ENCODE measurements at regions not wholly inside any gene's neighbourhood (a gene's known extent, or its start where the extent isn't known, plus 50 kb on each side); places are given as distances from the start of the nearest gene placed in this dataset.

DNA sequence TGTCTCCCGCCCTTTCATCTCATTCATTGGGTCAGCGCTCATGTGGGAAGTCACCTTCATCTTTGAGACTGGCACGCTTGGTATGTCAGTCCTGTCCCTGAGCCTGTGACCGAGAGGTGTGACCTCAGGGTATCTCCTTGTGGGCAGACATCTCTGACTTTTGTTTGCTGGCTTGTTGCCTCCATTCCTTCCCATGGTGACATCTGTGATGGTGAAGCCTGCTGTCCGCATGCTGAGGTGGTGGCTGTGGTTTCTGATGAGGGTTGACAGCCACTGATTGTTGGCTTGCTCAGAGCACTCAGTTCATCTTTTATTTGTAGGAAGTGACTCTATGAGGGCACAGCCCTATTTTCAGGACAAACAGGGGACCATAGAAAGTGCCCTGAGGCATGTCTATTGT is 139.2 kb downstream of the SLC4A3 start:
- Histone ChIP-seq H3K36me3 (no peaks in the 10 kb centered on the region), H3K27me3 (replicated peaks in 1 of 7) (no peaks in the 10 kb centered on the region), H3K9me3 (peaks cover 0 to 15% (median 2%) of the 10 kb centered on the region in 8 donors), H3K27ac (no peak overlapping the region), H3K4me3 (no peak overlapping the region), H3K4me1 (no peaks in the 10 kb centered on the region)
- 91 to 95% (median 93%) methylated on average over 5 of the region's 5 CpGs for WGBS, 5 donors
- intact Hi-C loops (cut with DNase I; ENCODE audit: low total_unique reads), result no loop called here
- DNase-seq, result no peak
- TF ChIP-seq, protein P1, sequence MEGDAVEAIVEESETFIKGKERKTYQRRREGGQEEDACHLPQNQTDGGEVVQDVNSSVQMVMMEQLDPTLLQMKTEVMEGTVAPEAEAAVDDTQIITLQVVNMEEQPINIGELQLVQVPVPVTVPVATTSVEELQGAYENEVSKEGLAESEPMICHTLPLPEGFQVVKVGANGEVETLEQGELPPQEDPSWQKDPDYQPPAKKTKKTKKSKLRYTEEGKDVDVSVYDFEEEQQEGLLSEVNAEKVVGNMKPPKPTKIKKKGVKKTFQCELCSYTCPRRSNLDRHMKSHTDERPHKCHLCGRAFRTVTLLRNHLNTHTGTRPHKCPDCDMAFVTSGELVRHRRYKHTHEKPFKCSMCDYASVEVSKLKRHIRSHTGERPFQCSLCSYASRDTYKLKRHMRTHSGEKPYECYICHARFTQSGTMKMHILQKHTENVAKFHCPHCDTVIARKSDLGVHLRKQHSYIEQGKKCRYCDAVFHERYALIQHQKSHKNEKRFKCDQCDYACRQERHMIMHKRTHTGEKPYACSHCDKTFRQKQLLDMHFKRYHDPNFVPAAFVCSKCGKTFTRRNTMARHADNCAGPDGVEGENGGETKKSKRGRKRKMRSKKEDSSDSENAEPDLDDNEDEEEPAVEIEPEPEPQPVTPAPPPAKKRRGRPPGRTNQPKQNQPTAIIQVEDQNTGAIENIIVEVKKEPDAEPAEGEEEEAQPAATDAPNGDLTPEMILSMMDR (IDR thresholded peaks at IDR 0.05 in 8 of 11, conservative IDR thresholded peaks at IDR 0.05 in 3 of 11), result no peak
- TF ChIP-seq POLR2A (IDR thresholded peaks at IDR 0.05) (no peak), POLR2AphosphoS5 (IDR thresholded peaks at IDR 0.05) (no peak)

- H3K27me3 ChIP-seq (replicated peaks in 1 of 7), result no peaks in the 10 kb centered on the region
- peaks cover 0 to 12% (median 2%) of the 10 kb centered on the region in 8 donors for H3K9me3 ChIP-seq
- DNase-seq, result no peak
- WGBS, 5 donors, result 67 to 80% (median 77%) methylated on average over 16 of the region's 16 CpGs
- no peaks in the 10 kb centered on the region for H3K36me3 ChIP-seq
- no peak overlapping the region for H3K27ac ChIP-seq
- H3K4me1 ChIP-seq, result no peaks in the 10 kb centered on the region
- TF ChIP-seq, protein P1 (IDR thresholded peaks at IDR 0.05 in 8 of 11, conservative IDR thresholded peaks at IDR 0.05 in 3 of 11), result no peak
- TF ChIP-seq POLR2AphosphoS5 (IDR thresholded peaks at IDR 0.05) (no peak), POLR2A (IDR thresholded peaks at IDR 0.05) (no peak)
- H3K4me3 ChIP-seq, result no peak overlapping the region
- intact Hi-C loops (cut with DNase I; ENCODE audit: low total_unique reads), result no loop called here
These were observed 141.9 kb downstream of the SLC4A3 start for GRCh38 chr2:219769090-219769910.

DNA sequence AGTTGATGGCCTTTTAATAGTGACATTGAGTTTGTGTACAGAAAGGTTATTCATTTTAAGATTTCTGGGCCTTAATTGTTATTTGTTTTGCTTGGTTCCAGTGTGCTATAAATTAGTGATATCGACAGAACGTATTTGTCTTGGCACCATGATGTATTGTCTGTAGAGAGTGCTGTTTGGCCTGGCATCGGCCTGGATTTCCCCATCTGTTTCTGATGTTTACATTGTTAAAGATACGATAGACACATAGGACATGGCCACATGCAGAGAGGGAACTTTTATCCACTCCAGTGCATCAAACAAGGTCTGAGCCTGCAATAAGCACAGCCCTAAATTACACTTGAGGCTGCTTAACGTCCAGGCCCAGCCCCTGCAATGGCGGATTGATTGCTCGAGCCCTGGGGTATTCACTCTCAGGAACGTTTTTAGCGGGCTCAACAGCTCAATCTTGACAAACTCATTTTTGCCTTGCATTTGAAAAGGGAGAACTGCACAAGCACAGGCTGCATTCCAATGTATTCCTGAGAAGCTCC is 144.7 kb downstream of the SLC4A3 start:
- no peaks in the 10 kb centered on the region for H3K4me1 ChIP-seq
- no peak for DNase-seq
- WGBS, 5 donors, result 83 to 87% (median 83%) methylated on average over 9 of the region's 9 CpGs

GRCh38 chr2:219772697-219773096 is 145.3 kb downstream of the SLC4A3 start:
- intact Hi-C loops (cut with DNase I; ENCODE audit: low total_unique reads), result no loop called here
- H3K4me1 ChIP-seq, result no peaks in the 10 kb centered on the region
- DNase-seq, result no peak
- H3K4me3 ChIP-seq, result no peak overlapping the region
- H3K27ac ChIP-seq, result no peak overlapping the region
- no peaks in the 10 kb centered on the region for H3K27me3 ChIP-seq (replicated peaks in 1 of 7)
- H3K36me3 ChIP-seq, result no peaks in the 10 kb centered on the region
- TF ChIP-seq POLR2A (IDR thresholded peaks at IDR 0.05), result no peak
- TF ChIP-seq, protein P1 (IDR thresholded peaks at IDR 0.05 in 8 of 11, conservative IDR thresholded peaks at IDR 0.05 in 3 of 11), result no peak
- no peak for TF ChIP-seq POLR2AphosphoS5 (IDR thresholded peaks at IDR 0.05)
- peaks cover 0 to 7% (median 2%) of the 10 kb centered on the region in 8 donors for H3K9me3 ChIP-seq
- 75 to 85% (median 83%) methylated on average over 4 of the region's 4 CpGs for WGBS, 5 donors

More for the DNA sequence above, 144.7 kb downstream of the SLC4A3 start:
- intact Hi-C loops (cut with DNase I; ENCODE audit: low total_unique reads), result no loop called here
- Histone ChIP-seq H3K27me3 (replicated peaks in 1 of 7) (no peaks in the 10 kb centered on the region), H3K9me3 (peaks cover 0 to 7% (median 2%) of the 10 kb centered on the region in 8 donors), H3K36me3 (no peaks in the 10 kb centered on the region), H3K27ac (no peak overlapping the region), H3K4me3 (no peak overlapping the region)
- TF ChIP-seq, protein P1 (IDR thresholded peaks at IDR 0.05 in 8 of 11, conservative IDR thresholded peaks at IDR 0.05 in 3 of 11), result no peak
- TF ChIP-seq POLR2AphosphoS5 (IDR thresholded peaks at IDR 0.05) (no peak), POLR2A (IDR thresholded peaks at IDR 0.05) (no peak)
